ENCODE measurements at regions not wholly inside any gene's neighbourhood (a gene's known extent, or its start where the extent isn't known, plus 50 kb on each side); places are given as distances from the start of the nearest gene placed in this dataset.

GRCh38 chr11:30089921-30090320 lies 73.1 kb upstream of the KCNA4 start:
- TF ChIP-seq CTCF (IDR thresholded peaks at IDR 0.05; ENCODE audit: low read length) (no peak), EZH2 (IDR thresholded peaks at IDR 0.05; ENCODE audit: borderline replicate concordance, low read length) (no peak)
- H3K4me3 ChIP-seq (ENCODE audit: low read depth, low read length, poor library complexity, severe bottlenecking) = no peak overlapping the region
- H2AFZ ChIP-seq (ENCODE audit: low read length) = no peak overlapping the region
- H3K4me1 ChIP-seq (ENCODE audit: insufficient read depth, low read length, severe bottlenecking) = no peaks in the 10 kb centered on the region
- no peaks in the 10 kb centered on the region for H3K36me3 ChIP-seq (ENCODE audit: insufficient read depth, low read length)
- H3K9me2 ChIP-seq (ENCODE audit: low read depth, low read length) = no peaks in the 10 kb centered on the region
- no peaks in the 10 kb centered on the region for H3K9me3 ChIP-seq (ENCODE audit: low read length)
- no peak overlapping the region for H3K27ac ChIP-seq (ENCODE audit: low read depth, low read length, poor library complexity, severe bottlenecking)
- no peak overlapping the region for H3K9ac ChIP-seq (ENCODE audit: low read length)
- H3K79me2 ChIP-seq (ENCODE audit: insufficient read depth, low read length) = no peaks in the 10 kb centered on the region
- H3K4me2 ChIP-seq (ENCODE audit: low read length) = no peak overlapping the region
- no peaks in the 10 kb centered on the region for H4K20me1 ChIP-seq (ENCODE audit: insufficient read depth, low read length)
- H3K27me3 ChIP-seq (ENCODE audit: insufficient read depth, low read length) = no peaks in the 10 kb centered on the region
- no peaks in the 10 kb centered on the region for H3F3A ChIP-seq (ENCODE audit: insufficient read depth, low read length)

GRCh38 chr11:30091246-30091645 lies 74.4 kb upstream of the KCNA4 start:
- Histone ChIP-seq H3K4me1 (ENCODE audit: insufficient read depth, low read length, severe bottlenecking) (no peaks in the 10 kb centered on the region), H3K4me3 (ENCODE audit: low read depth, low read length, poor library complexity, severe bottlenecking) (no peak overlapping the region), H2AFZ (ENCODE audit: low read length) (no peak overlapping the region), H3K79me2 (ENCODE audit: insufficient read depth, low read length) (no peaks in the 10 kb centered on the region), H3K27ac (ENCODE audit: low read depth, low read length, poor library complexity, severe bottlenecking) (no peak overlapping the region), H3K9ac (ENCODE audit: low read length) (no peak overlapping the region), H3K9me3 (ENCODE audit: low read length) (no peaks in the 10 kb centered on the region), H3K36me3 (ENCODE audit: insufficient read depth, low read length) (no peaks in the 10 kb centered on the region), H3K27me3 (ENCODE audit: insufficient read depth, low read length) (no peaks in the 10 kb centered on the region), H3K9me2 (ENCODE audit: low read depth, low read length) (no peaks in the 10 kb centered on the region), H3K4me2 (ENCODE audit: low read length) (no peak overlapping the region), H3F3A (ENCODE audit: insufficient read depth, low read length) (no peaks in the 10 kb centered on the region), H4K20me1 (ENCODE audit: insufficient read depth, low read length) (no peaks in the 10 kb centered on the region)
- TF ChIP-seq CTCF (IDR thresholded peaks at IDR 0.05; ENCODE audit: low read length) = no peak
- no peak for TF ChIP-seq EZH2 (IDR thresholded peaks at IDR 0.05; ENCODE audit: borderline replicate concordance, low read length)

- Histone ChIP-seq H3K4me2 (ENCODE audit: low read length) (no peak overlapping the region), H3K27ac (ENCODE audit: low read depth, low read length, poor library complexity, severe bottlenecking) (no peak overlapping the region), H4K20me1 (ENCODE audit: insufficient read depth, low read length) (no peaks in the 10 kb centered on the region), H2AFZ (ENCODE audit: low read length) (no peak overlapping the region), H3K9me2 (ENCODE audit: low read depth, low read length) (no peaks in the 10 kb centered on the region), H3K27me3 (ENCODE audit: insufficient read depth, low read length) (no peaks in the 10 kb centered on the region), H3K4me3 (ENCODE audit: low read depth, low read length, poor library complexity, severe bottlenecking) (no peak overlapping the region), H3K79me2 (ENCODE audit: insufficient read depth, low read length) (no peaks in the 10 kb centered on the region), H3K36me3 (ENCODE audit: insufficient read depth, low read length) (no peaks in the 10 kb centered on the region), H3K4me1 (ENCODE audit: insufficient read depth, low read length, severe bottlenecking) (no peaks in the 10 kb centered on the region), H3K9me3 (ENCODE audit: low read length) (no peaks in the 10 kb centered on the region), H3K9ac (ENCODE audit: low read length) (no peak overlapping the region), H3F3A (ENCODE audit: insufficient read depth, low read length) (no peaks in the 10 kb centered on the region)
- TF ChIP-seq EZH2 (IDR thresholded peaks at IDR 0.05; ENCODE audit: borderline replicate concordance, low read length) (no peak), CTCF (IDR thresholded peaks at IDR 0.05; ENCODE audit: low read length) (no peak)
Observed at GRCh38 chr11:30091737-30092136, 74.9 kb upstream of the KCNA4 start.

Data from OCI-LY1 (cell line).